ENCODE measurements at regions not wholly inside any gene's neighbourhood (a gene's known extent, or its start where the extent isn't known, plus 50 kb on each side); places are given as distances from the start of the nearest gene placed in this dataset.
"Not testable (repeated sequence)": the region's sequence is repeated elsewhere in the genome, so short reads cannot be mapped to it uniquely, and the experiment has no call there.

- H3K4me3 ChIP-seq (ENCODE audit: low read depth, low read length) = no peak overlapping the region
- no peak for DNase-seq (ENCODE audit: low read depth)
- TF ChIP-seq CTCF (IDR thresholded peaks at IDR 0.05; ENCODE audit: insufficient read depth, low read depth, low read length) = no peak
These were observed 424.6 kb downstream of the BTG1 start for GRCh38 chr12:91721023-91721422.

- H3K4me3 ChIP-seq (ENCODE audit: low read depth, low read length) = no peak overlapping the region
- TF ChIP-seq CTCF (IDR thresholded peaks at IDR 0.05; ENCODE audit: insufficient read depth, low read depth, low read length) = no peak
- DNase-seq (ENCODE audit: low read depth) = peak; percentile 63
These were observed 427.3 kb downstream of the BTG1 start for GRCh38 chr12:91718326-91718725.

GRCh38 chr12:91717804-91718203 is 427.8 kb downstream of the BTG1 start:
- H3K4me3 ChIP-seq (ENCODE audit: low read depth, low read length) = no peak overlapping the region
- DNase-seq (ENCODE audit: low read depth) = no peak
- no peak for TF ChIP-seq CTCF (IDR thresholded peaks at IDR 0.05; ENCODE audit: insufficient read depth, low read depth, low read length)

GRCh38 chr12:91711925-91712324 is 433.7 kb downstream of the BTG1 start:
- not testable (repeated sequence) for H3K4me3 ChIP-seq (ENCODE audit: low read depth, low read length); DNase-seq (ENCODE audit: low read depth)

- no peak for DNase-seq (ENCODE audit: low read depth)
- no peak for TF ChIP-seq CTCF (IDR thresholded peaks at IDR 0.05; ENCODE audit: insufficient read depth, low read depth, low read length)
- H3K4me3 ChIP-seq (ENCODE audit: low read depth, low read length) = no peak overlapping the region
These were observed 439.2 kb downstream of the BTG1 start for GRCh38 chr12:91706466-91706865.

GRCh38 chr12:91704446-91704845 is 441.2 kb downstream of the BTG1 start:
- peak; percentile 16 for DNase-seq (ENCODE audit: low read depth)
- no peak overlapping the region for H3K4me3 ChIP-seq (ENCODE audit: low read depth, low read length)
- no peak for TF ChIP-seq CTCF (IDR thresholded peaks at IDR 0.05; ENCODE audit: insufficient read depth, low read depth, low read length)

GRCh38 chr12:91703491-91704283 is 442.0 kb downstream of the BTG1 start:
- DNase-seq (ENCODE audit: low read depth) = no peak
- TF ChIP-seq CTCF (IDR thresholded peaks at IDR 0.05; ENCODE audit: insufficient read depth, low read depth, low read length) = no peak
- H3K4me3 ChIP-seq (ENCODE audit: low read depth, low read length) = no peak overlapping the region

Data from fibroblast of villous mesenchyme (primary cell).